Left ventricle myocardium inferior (tissue), 1 donor: ENCODE measurements at regions not wholly inside any gene's neighbourhood (a gene's known extent, or its start where the extent isn't known, plus 50 kb on each side); places are given as distances from the start of the nearest gene placed in this dataset.

Experiments
- DNase-seq: peaks from one replicate; pipeline ENCODE4 v3.0.0-alpha.2; 2020
- H3K27ac ChIP-seq: fragments of 200-600 bp; replicated peaks from 2 replicates; pipeline ENCODE4 v1.8.0; 2021
- H3K27me3 ChIP-seq: fragments of 200-600 bp; 2 replicates; pipeline ENCODE4 v1.8.0; 2021; ENCODE audit warnings: low read depth
- H3K36me3 ChIP-seq: fragments of 200-600 bp; 2 replicates; pipeline ENCODE4 v1.8.0; 2021
- H3K4me1 ChIP-seq: fragments of 200-600 bp; 2 replicates; pipeline ENCODE4 v1.8.0; 2021
- H3K4me3 ChIP-seq: fragments of 200-600 bp; 2 replicates; pipeline ENCODE4 v1.8.0; 2021; ENCODE audit warnings: mild to moderate bottlenecking, moderate library complexity
- H3K9me3 ChIP-seq: fragments of 200-600 bp; replicated peaks from 2 replicates; pipeline ENCODE4 v1.8.0; 2021
- CTCF ChIP-seq: fragments of 200-600 bp; IDR thresholded peaks from 2 replicates; pipeline ENCODE4 v1.8.0; 2021; ENCODE audit warnings: antibody characterized with exemption, mild to moderate bottlenecking, borderline replicate concordance
- intact Hi-C: fragments of 100-400 bp; cut with micrococcal nuclease; formaldehyde crosslinking; loops from one replicate; pipeline ENCODE4 v1.11.0; 2022
- donor health status: DM: no; HTN: yes; CAD: no; lungs with severe emphysema.

GRCh38 chr2:163231666-163232065, 393.1 kb upstream of the KCNH7 start:
- intact Hi-C loops = no loop called here
- Histone ChIP-seq H3K27me3 (no peaks in the 10 kb centered on the region), H3K36me3 (no peaks in the 10 kb centered on the region), H3K4me3 (no peak overlapping the region), H3K4me1 (no peaks in the 10 kb centered on the region), H3K27ac (no peak overlapping the region), H3K9me3 (peaks cover 11% of the 10 kb centered on the region)
- TF ChIP-seq CTCF = no peak
- no peak for DNase-seq

- H3K27ac ChIP-seq = no peak overlapping the region
- intact Hi-C loops = no loop called here
- no peaks in the 10 kb centered on the region for H3K4me1 ChIP-seq
- no peak for DNase-seq
- no peaks in the 10 kb centered on the region for H3K9me3 ChIP-seq
- H3K4me3 ChIP-seq = no peak overlapping the region
- H3K27me3 ChIP-seq = no peaks in the 10 kb centered on the region
- no peak for TF ChIP-seq CTCF
- H3K36me3 ChIP-seq = no peaks in the 10 kb centered on the region
These were observed 375.1 kb upstream of the KCNH7 start for GRCh38 chr2:163213661-163214081.

GRCh38 chr2:163210430-163210918, 371.9 kb upstream of the KCNH7 start:
- Histone ChIP-seq H3K4me1 (no peaks in the 10 kb centered on the region), H3K36me3 (no peaks in the 10 kb centered on the region), H3K4me3 (no peak overlapping the region), H3K27ac (no peak overlapping the region), H3K27me3 (no peaks in the 10 kb centered on the region), H3K9me3 (no peaks in the 10 kb centered on the region)
- intact Hi-C loops = no loop called here
- DNase-seq = no peak
- no peak for TF ChIP-seq CTCF

- Histone ChIP-seq H3K9me3 (no peaks in the 10 kb centered on the region), H3K27ac (no peak overlapping the region), H3K36me3 (no peaks in the 10 kb centered on the region), H3K4me1 (no peaks in the 10 kb centered on the region), H3K27me3 (no peaks in the 10 kb centered on the region), H3K4me3 (no peak overlapping the region)
- intact Hi-C loops = no loop called here
- no peak for TF ChIP-seq CTCF
- DNase-seq = no peak
These were observed 369.3 kb upstream of the KCNH7 start for GRCh38 chr2:163207693-163208370.

GRCh38 chr2:163205589-163206254, 367.2 kb upstream of the KCNH7 start:
- no peak overlapping the region for H3K4me3 ChIP-seq
- no peaks in the 10 kb centered on the region for H3K4me1 ChIP-seq
- H3K36me3 ChIP-seq = no peaks in the 10 kb centered on the region
- no peak overlapping the region for H3K27ac ChIP-seq
- no peaks in the 10 kb centered on the region for H3K27me3 ChIP-seq
- H3K9me3 ChIP-seq = no peaks in the 10 kb centered on the region
- intact Hi-C loops = no loop called here
- no peak for TF ChIP-seq CTCF
- DNase-seq = no peak
